IgD-negative memory B cell (primary cell): ENCODE measurements at regions not wholly inside any gene's neighbourhood (a gene's known extent, or its start where the extent isn't known, plus 50 kb on each side); places are given as distances from the start of the nearest gene placed in this dataset.

Experiments used
- H3K27ac Mint-ChIP-seq, 3 donors: one replicate each; pipeline ENCODE4 v1.8.0; 2020 to 2022; ENCODE audit warnings: mild to moderate bottlenecking in 3 of 3, mixed read lengths in 3 of 3, moderate library complexity in 1 of 3
- H3K27me3 Mint-ChIP-seq: one replicate; pipeline ENCODE4 v1.8.0; 2021; ENCODE audit warnings: mixed read lengths
- H3K36me3 Mint-ChIP-seq: one replicate; pipeline ENCODE4 v1.8.0; 2020; ENCODE audit warnings: mild to moderate bottlenecking, mixed read lengths
- H3K4me1 Mint-ChIP-seq, 3 donors: one replicate each; pipeline ENCODE4 v1.8.0; 2020 to 2022; ENCODE audit warnings: mixed read lengths in 3 of 3, mild to moderate bottlenecking in 1 of 3
- H3K4me3 Mint-ChIP-seq, 4 donors: one replicate each; pipeline ENCODE4 v1.8.0; 2020 to 2022; ENCODE audit warnings: mild to moderate bottlenecking in 4 of 4, mixed read lengths in 4 of 4, moderate library complexity in 3 of 4
- H3K9me3 Mint-ChIP-seq, 3 donors: one replicate each; pipeline ENCODE4 v1.8.0; 2020 to 2021; ENCODE audit warnings: mixed read lengths in 3 of 3, mild to moderate bottlenecking in 1 of 3

DNA sequence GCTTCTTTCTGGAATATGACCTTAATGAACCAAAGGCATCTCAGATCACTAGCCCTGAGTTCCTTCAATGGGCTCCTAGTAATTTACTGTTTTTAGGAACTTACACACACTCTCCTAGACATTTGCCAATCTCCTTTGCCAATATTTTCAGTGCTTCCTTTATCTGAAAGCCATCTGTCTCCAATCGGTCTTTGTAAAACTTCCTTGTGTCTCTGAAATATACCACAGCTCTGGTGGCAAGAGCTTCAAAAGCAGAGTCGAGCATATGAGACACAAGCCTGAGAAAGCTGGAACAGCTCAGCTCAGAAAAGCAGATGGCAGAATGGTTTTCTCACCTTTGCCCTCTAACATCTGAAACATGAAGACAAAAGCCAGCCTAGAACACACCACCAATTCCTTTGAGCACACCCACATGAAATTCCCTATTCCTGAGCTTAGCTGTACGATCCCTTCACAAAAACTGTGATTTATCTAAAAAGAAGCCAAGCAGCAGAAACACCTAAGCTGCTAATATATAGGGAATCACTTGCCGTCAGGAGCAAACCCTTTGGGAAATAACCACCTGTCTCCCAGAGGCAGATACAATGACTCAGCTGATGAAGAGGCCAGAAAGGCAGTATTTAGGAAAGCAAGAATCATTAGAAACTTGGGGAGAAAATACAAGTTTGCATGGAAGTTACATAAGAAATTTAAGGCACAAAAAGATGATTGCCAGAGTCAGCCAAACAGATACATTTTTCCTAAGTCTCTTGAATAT, 70.2 kb upstream of the ANK3 start:
- no peaks in the 10 kb centered on the region for H3K9me3 Mint-ChIP-seq
- H3K36me3 Mint-ChIP-seq = peaks cover 5% of the 10 kb centered on the region
- H3K4me1 Mint-ChIP-seq = peaks cover 8 to 19% (median 17%) of the 10 kb centered on the region in 3 donors

GRCh38 chr10:60456053-60456452, 66.4 kb upstream of the ANK3 start:
- Mint-ChIP-seq H3K9me3 (no peaks in the 10 kb centered on the region), H3K36me3 (no peaks in the 10 kb centered on the region), H3K27me3 (no peaks in the 10 kb centered on the region), H3K4me1 (peaks cover 15 to 22% (median 17%) of the 10 kb centered on the region in 3 donors), H3K4me3 (no peak overlapping the region), H3K27ac (no peak overlapping the region)

More for the DNA sequence above, 70.2 kb upstream of the ANK3 start:
- Mint-ChIP-seq H3K4me3 (no peak overlapping the region), H3K27me3 (no peaks in the 10 kb centered on the region), H3K27ac (peak overlapping the region in 1 of 3 donors; percentile 10)

DNA sequence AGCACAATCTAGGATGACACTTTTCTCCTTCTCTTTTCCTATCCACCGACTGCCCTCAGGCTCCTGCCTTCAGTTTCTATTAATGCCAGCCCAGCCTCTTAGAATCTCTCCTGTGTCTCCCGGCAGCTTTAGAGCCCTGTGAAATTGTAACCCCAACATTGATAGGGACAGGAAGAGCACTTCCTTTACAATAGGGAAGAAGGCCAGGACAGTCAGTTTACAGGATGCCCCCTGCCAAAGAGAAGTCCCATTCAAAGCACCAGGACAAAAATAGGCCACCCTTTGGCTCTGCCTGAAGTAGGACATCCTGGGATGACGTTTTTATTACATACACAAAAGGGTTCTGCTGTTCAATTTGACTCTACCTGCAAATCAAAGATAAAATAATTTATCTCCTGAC, 64.7 kb upstream of the ANK3 start:
- no peaks in the 10 kb centered on the region for H3K36me3 Mint-ChIP-seq
- no peak overlapping the region for H3K27ac Mint-ChIP-seq
- no peaks in the 10 kb centered on the region for H3K9me3 Mint-ChIP-seq
- no peak overlapping the region for H3K4me3 Mint-ChIP-seq
- H3K4me1 Mint-ChIP-seq = peaks cover 15 to 22% (median 17%) of the 10 kb centered on the region in 3 donors
- H3K27me3 Mint-ChIP-seq = no peaks in the 10 kb centered on the region

- H3K27me3 Mint-ChIP-seq = no peaks in the 10 kb centered on the region
- peak overlapping the region in 1 of 3 donors; percentile 48 for H3K27ac Mint-ChIP-seq
- no peaks in the 10 kb centered on the region for H3K36me3 Mint-ChIP-seq
- peaks cover 13 to 22% (median 17%) of the 10 kb centered on the region in 3 donors for H3K4me1 Mint-ChIP-seq
- H3K4me3 Mint-ChIP-seq = no peak overlapping the region
- no peaks in the 10 kb centered on the region for H3K9me3 Mint-ChIP-seq
Measured at GRCh38 chr10:60453036-60453435, 63.4 kb upstream of the ANK3 start.

GRCh38 chr10:60450291-60450690, 60.6 kb upstream of the ANK3 start:
- Mint-ChIP-seq H3K9me3 (no peaks in the 10 kb centered on the region), H3K4me1 (peaks cover 23 to 26% (median 23%) of the 10 kb centered on the region in 3 donors), H3K36me3 (no peaks in the 10 kb centered on the region), H3K27me3 (no peaks in the 10 kb centered on the region), H3K4me3 (no peak overlapping the region), H3K27ac (no peak overlapping the region)

- no peaks in the 10 kb centered on the region for H3K36me3 Mint-ChIP-seq
- no peak overlapping the region for H3K4me3 Mint-ChIP-seq
- H3K9me3 Mint-ChIP-seq = no peaks in the 10 kb centered on the region
- H3K27ac Mint-ChIP-seq = no peak overlapping the region
- H3K4me1 Mint-ChIP-seq = peaks cover 10 to 14% (median 12%) of the 10 kb centered on the region in 3 donors
- no peaks in the 10 kb centered on the region for H3K27me3 Mint-ChIP-seq
Measured at GRCh38 chr10:60448246-60448645, 58.6 kb upstream of the ANK3 start.

GRCh38 chr10:60446851-60447250, 57.2 kb upstream of the ANK3 start:
- Mint-ChIP-seq H3K27me3 (no peaks in the 10 kb centered on the region), H3K4me3 (peak overlapping the region in 1 of 4 donors; percentile 1), H3K4me1 (peaks cover 7 to 10% (median 8%) of the 10 kb centered on the region in 3 donors), H3K9me3 (no peaks in the 10 kb centered on the region), H3K27ac (peak overlapping the region in 1 of 3 donors; percentile 21), H3K36me3 (peaks cover 2% of the 10 kb centered on the region)

DNA sequence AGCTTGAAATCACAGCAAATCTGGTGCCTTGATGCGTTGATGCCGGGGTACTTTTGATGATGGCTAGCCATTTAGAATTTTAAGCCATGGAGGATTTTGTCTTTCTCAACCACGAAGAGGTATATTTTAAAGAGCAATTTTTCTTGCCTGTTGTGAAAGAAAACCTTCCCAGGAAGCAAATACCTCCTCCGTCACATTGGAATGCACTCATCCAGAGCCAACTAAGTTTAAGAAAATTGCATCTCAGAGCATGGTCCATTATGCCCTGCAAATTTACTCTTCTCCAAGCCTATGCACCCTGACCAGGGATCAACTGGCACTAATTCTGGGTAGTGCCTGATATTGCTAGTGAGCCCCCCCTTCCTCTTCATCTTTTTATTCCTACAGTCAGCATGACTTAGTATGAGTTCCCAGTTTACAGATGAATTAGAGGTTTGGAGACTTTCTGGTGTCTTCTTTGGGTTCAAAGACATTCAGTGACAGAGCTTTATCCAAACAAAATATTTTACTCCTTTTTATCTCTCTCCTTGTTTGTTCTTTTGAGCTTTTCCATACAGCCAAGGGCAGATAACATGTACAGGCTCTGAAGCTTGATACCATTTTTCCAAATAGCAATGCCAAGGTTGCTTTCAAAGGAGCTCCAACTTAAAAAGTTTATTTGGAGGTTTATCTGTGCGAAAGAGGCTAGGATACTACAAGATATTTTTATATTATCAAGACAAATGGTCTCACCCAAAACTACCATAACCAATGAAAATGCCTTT, 56.6 kb upstream of the ANK3 start:
- H3K4me1 Mint-ChIP-seq = peaks cover 7 to 10% (median 8%) of the 10 kb centered on the region in 3 donors
- no peaks in the 10 kb centered on the region for H3K27me3 Mint-ChIP-seq
- peaks cover 2% of the 10 kb centered on the region for H3K36me3 Mint-ChIP-seq
- H3K27ac Mint-ChIP-seq = peak overlapping the region in 1 of 3 donors; percentile 21
- H3K4me3 Mint-ChIP-seq = no peak overlapping the region
- H3K9me3 Mint-ChIP-seq = no peaks in the 10 kb centered on the region

DNA sequence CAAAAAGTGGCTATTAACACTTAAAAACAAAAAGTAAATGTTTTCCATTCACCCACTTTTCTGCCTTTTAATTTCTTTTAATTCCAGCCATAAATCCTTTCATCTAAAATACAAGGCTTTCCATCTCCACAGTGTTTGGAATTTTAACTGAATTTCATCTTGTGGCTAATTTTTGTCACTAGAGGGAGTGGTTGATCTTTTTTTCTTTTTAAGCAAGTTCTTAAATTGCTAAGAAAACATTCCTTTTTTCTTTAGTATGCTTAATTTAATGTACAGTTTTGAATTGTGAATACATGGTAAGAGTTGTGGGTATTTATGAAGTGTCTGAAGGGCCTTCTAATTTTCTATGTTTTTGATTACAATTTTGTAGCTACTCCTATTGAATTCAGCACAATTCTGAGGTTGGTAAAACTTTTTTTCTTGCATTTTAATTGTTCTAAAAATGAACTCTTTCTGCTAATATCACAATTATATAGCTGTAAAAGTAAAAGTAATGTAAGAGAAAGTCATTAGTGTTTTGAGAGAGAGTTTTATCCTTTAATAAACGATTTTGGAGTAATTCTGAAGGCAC, 54.9 kb upstream of the ANK3 start:
- no peak overlapping the region for H3K27ac Mint-ChIP-seq

GRCh38 chr10:60443346-60443745, 53.7 kb upstream of the ANK3 start:
- Mint-ChIP-seq H3K27ac (no peak overlapping the region), H3K4me1 (peaks cover 6 to 10% (median 7%) of the 10 kb centered on the region in 3 donors), H3K36me3 (peaks cover 2% of the 10 kb centered on the region), H3K9me3 (no peaks in the 10 kb centered on the region), H3K4me3 (no peak overlapping the region), H3K27me3 (no peaks in the 10 kb centered on the region)

More for the DNA sequence above, 54.9 kb upstream of the ANK3 start:
- Mint-ChIP-seq H3K4me1 (peaks cover 7 to 10% (median 8%) of the 10 kb centered on the region in 3 donors), H3K4me3 (no peak overlapping the region), H3K27me3 (no peaks in the 10 kb centered on the region), H3K36me3 (peaks cover 2% of the 10 kb centered on the region), H3K9me3 (no peaks in the 10 kb centered on the region)

GRCh38 chr10:60441515-60441914, 51.8 kb upstream of the ANK3 start:
- H3K27ac Mint-ChIP-seq = no peak overlapping the region
- peaks cover 2% of the 10 kb centered on the region for H3K36me3 Mint-ChIP-seq
- H3K9me3 Mint-ChIP-seq = no peaks in the 10 kb centered on the region
- H3K27me3 Mint-ChIP-seq = no peaks in the 10 kb centered on the region
- H3K4me1 Mint-ChIP-seq = peaks cover 0 to 1% (median under 1%) of the 10 kb centered on the region in 3 donors
- no peak overlapping the region for H3K4me3 Mint-ChIP-seq

DNA sequence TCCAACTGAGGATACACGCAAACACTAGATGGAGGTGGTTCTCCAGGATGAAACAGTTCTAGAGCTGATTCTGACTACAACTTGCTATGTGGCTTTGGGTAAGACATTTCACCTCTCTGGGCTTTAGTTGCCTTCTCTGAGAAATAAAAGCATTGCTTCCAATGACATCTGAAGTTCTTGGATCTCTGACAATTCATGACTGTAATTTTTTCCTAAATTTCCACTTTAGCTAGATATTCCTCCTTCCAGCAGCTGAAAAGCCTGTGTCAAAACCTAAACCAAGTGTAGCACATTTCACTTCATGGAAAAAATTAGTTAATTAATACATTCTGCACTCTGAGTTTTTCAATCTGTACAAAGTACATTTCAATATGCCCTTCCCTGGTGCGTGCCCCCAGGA, 50.0 kb upstream of the ANK3 start:
- H3K9me3 Mint-ChIP-seq = no peaks in the 10 kb centered on the region
- no peaks in the 10 kb centered on the region for H3K4me1 Mint-ChIP-seq

More for the DNA sequence above, 50.0 kb upstream of the ANK3 start:
- H3K36me3 Mint-ChIP-seq = peaks cover 2% of the 10 kb centered on the region
- no peak overlapping the region for H3K4me3 Mint-ChIP-seq
- H3K27ac Mint-ChIP-seq = peak overlapping the region in 1 of 3 donors; percentile 56
- H3K27me3 Mint-ChIP-seq = no peaks in the 10 kb centered on the region
